ENCODE measurements at regions not wholly inside any gene's neighbourhood (a gene's known extent, or its start where the extent isn't known, plus 50 kb on each side); places are given as distances from the start of the nearest gene placed in this dataset.

DNA sequence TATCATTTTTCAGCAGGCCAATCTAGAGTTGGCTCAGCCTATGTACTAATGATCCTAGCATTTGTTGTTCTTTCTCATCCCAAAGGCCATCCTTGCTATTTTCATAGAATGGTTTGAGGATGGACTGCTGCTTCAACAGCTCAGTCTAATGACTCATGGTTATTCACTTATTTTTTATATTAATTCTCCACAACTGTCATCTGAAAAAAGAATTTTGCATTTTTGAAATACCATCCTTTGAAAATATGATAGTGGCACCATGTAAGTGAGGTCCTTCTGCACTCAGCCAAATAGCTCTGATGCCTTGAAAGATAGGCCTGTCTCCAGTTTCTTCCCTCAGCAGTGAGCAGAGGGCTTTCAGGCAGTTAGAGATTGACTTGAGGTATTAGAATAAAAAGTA, 377.5 kb downstream of the LMO4 start:
- H3K4me3 ChIP-seq (ENCODE audit: control insufficient read depth in 1 of 2, extremely low read depth in 1 of 2, low read length in 1 of 2), result no peak overlapping the region
- H3K27ac ChIP-seq (ENCODE audit: low read length), result no peak overlapping the region
- H3K4me1 ChIP-seq (ENCODE audit: control insufficient read depth in 1 of 2, extremely low read depth in 1 of 2, insufficient read depth in 2 of 2, low read length in 2 of 2), result no peaks in the 10 kb centered on the region
- Mint-ChIP-seq H3K27me3 (no peaks in the 10 kb centered on the region), H3K4me1 (no peaks in the 10 kb centered on the region), H3K36me3 (no peaks in the 10 kb centered on the region), H3K9me3 (peaks cover 4 to 6% (median 5%) of the 10 kb centered on the region in 3 donors), H3K4me3 (no peak overlapping the region), H3K27ac (no peak overlapping the region)
- no peaks in the 10 kb centered on the region for H3K9me3 ChIP-seq
- no peak for ATAC-seq (replicated peaks in 1 of 4)
- ChIA-PET CTCF (no interaction called here), POLR2A (interaction anchor here in 1 of 2 donors (0.5 kb wide), 1 partner anchor 55 kb away, joined by 3 read pairs; no protein-coding TSS in a partner anchor)
- no peak for DNase-seq
- H3K36me3 ChIP-seq (ENCODE audit: control insufficient read depth in 2 of 2, extremely low read depth in 1 of 2, insufficient read depth in 1 of 2, low read length in 1 of 2), result no peaks in the 10 kb centered on the region
- H3K27me3 ChIP-seq (replicated peaks in 1 of 2; ENCODE audit: control insufficient read depth in 2 of 2, extremely low read depth in 1 of 2, insufficient read depth in 2 of 2, low read length in 1 of 2), result no peaks in the 10 kb centered on the region

DNA sequence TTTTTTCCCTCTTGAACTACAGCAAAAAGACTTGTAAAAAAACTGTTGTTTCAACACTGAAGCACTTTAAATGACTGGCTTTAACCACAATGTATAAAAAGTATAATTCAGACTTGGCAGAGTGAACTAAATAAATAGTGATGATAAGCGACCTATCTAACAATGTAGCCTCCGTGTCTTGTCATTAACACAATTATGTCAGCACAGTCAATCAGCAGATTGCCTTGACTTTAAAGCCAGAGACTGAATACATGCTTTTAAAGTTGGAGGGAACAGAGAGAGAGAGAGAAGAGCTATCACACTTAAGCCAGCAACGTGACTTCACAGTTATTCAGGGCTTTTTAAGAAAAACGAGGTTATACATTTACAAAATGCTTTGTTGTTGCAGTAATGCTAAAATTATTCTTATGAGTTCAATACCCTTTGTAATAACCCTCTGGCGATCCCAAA, 378.1 kb downstream of the LMO4 start:
- H3K4me1 ChIP-seq (ENCODE audit: control insufficient read depth in 1 of 2, extremely low read depth in 1 of 2, insufficient read depth in 2 of 2, low read length in 2 of 2), result no peaks in the 10 kb centered on the region
- no peak overlapping the region for H3K27ac ChIP-seq (ENCODE audit: low read length)
- ChIA-PET POLR2A (no interaction called here), CTCF (no interaction called here)
- H3K27me3 ChIP-seq (replicated peaks in 1 of 2; ENCODE audit: control insufficient read depth in 2 of 2, extremely low read depth in 1 of 2, insufficient read depth in 2 of 2, low read length in 1 of 2), result no peaks in the 10 kb centered on the region
- no peaks in the 10 kb centered on the region for H3K36me3 ChIP-seq (ENCODE audit: control insufficient read depth in 2 of 2, extremely low read depth in 1 of 2, insufficient read depth in 1 of 2, low read length in 1 of 2)
- no peak overlapping the region for H3K27ac Mint-ChIP-seq
- H3K4me3 ChIP-seq (ENCODE audit: control insufficient read depth in 1 of 2, extremely low read depth in 1 of 2, low read length in 1 of 2), result no peak overlapping the region
- no peaks in the 10 kb centered on the region for H3K9me3 ChIP-seq
- no peak for DNase-seq
- no peaks in the 10 kb centered on the region for H3K27me3 Mint-ChIP-seq
- no peaks in the 10 kb centered on the region for H3K4me1 Mint-ChIP-seq
- no CpG with 5 or more reads among the region's 5 CpGs for WGBS (ENCODE audit: insufficient coverage)
- H3K4me3 Mint-ChIP-seq, result no peak overlapping the region
- H3K9me3 Mint-ChIP-seq, result peaks cover 1 to 5% (median 2%) of the 10 kb centered on the region in 3 donors
- no peak for ATAC-seq (replicated peaks in 1 of 4)
- H3K36me3 Mint-ChIP-seq, result no peaks in the 10 kb centered on the region

DNA sequence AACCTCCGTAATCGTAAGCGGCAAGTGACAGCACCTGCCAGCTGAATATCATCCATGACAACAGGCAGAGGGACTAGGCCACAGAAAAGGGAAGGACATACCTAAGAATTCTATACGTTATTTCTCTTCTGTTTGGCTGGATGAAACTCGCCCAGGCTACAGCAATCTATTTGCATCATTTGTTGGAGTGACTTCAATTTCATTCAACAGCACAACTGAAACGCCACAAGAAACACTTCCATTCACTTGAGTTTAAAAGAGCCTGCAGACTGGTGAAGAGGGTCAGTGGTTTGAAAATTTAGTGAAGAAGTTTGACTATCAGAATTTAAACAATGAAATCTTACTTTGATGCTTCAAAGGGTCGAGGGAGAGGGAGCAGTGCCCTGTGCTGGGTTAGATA, 378.7 kb downstream of the LMO4 start:
- Mint-ChIP-seq H3K4me3 (no peak overlapping the region), H3K9me3 (peaks cover 0 to 3% (median 0%) of the 10 kb centered on the region in 3 donors), H3K36me3 (no peaks in the 10 kb centered on the region), H3K27ac (no peak overlapping the region), H3K4me1 (no peaks in the 10 kb centered on the region), H3K27me3 (no peaks in the 10 kb centered on the region)
- 91% methylated on average over 4 of the region's 7 CpGs for WGBS (ENCODE audit: insufficient coverage)
- H3K9me3 ChIP-seq, result no peaks in the 10 kb centered on the region
- no peaks in the 10 kb centered on the region for H3K27me3 ChIP-seq (replicated peaks in 1 of 2; ENCODE audit: control insufficient read depth in 2 of 2, extremely low read depth in 1 of 2, insufficient read depth in 2 of 2, low read length in 1 of 2)
- H3K4me1 ChIP-seq (ENCODE audit: control insufficient read depth in 1 of 2, extremely low read depth in 1 of 2, insufficient read depth in 2 of 2, low read length in 2 of 2), result no peaks in the 10 kb centered on the region
- H3K36me3 ChIP-seq (ENCODE audit: control insufficient read depth in 2 of 2, extremely low read depth in 1 of 2, insufficient read depth in 1 of 2, low read length in 1 of 2), result no peaks in the 10 kb centered on the region
- no peak for DNase-seq
- no peak overlapping the region for H3K4me3 ChIP-seq (ENCODE audit: control insufficient read depth in 1 of 2, extremely low read depth in 1 of 2, low read length in 1 of 2)
- H3K27ac ChIP-seq (ENCODE audit: low read length), result no peak overlapping the region
- ATAC-seq (replicated peaks in 1 of 4), result no peak
- ChIA-PET CTCF (no interaction called here), POLR2A (no interaction called here)

DNA sequence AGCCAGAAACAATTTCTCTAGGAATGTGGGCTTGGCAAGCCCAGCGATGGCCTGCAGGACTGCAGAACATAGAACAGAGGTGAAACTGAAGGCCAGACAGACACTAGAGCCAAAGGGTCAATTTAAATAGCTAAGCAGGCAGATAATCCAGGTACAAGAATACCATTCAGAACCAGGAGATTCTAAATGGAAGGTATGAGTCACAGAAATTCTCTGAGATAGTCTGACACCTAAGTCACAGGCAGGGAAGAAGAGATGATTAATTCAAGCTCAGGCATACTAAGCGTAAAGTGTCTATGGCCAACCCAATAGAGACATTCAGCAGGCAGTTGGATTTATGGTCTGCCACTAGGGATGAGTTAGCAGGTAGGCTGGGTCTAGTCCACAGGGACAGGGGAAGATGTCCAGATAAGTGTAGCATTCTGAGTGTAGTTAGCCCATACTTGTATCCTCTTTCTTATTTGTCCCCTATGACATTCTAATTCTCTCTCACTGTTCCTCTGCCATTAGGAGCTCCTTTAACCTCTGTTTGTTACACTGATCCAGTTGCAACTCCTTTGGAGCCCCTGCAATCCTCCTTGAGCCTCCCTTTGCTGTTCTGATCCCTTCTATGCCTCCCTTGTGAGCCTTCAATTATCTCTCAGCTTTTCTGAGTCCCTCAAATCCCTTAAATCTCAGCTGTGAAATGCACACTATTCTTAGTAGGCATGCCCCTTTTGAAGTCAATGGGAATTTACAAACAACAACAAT, 383.8 kb downstream of the LMO4 start:
- Histone ChIP-seq H3K4me3 (ENCODE audit: control insufficient read depth in 1 of 2, extremely low read depth in 1 of 2, low read length in 1 of 2) (no peak overlapping the region), H3K4me1 (ENCODE audit: control insufficient read depth in 1 of 2, extremely low read depth in 1 of 2, insufficient read depth in 2 of 2, low read length in 2 of 2) (no peaks in the 10 kb centered on the region), H3K36me3 (ENCODE audit: control insufficient read depth in 2 of 2, extremely low read depth in 1 of 2, insufficient read depth in 1 of 2, low read length in 1 of 2) (no peaks in the 10 kb centered on the region), H3K27me3 (replicated peaks in 1 of 2; ENCODE audit: control insufficient read depth in 2 of 2, extremely low read depth in 1 of 2, insufficient read depth in 2 of 2, low read length in 1 of 2) (no peaks in the 10 kb centered on the region), H3K27ac (ENCODE audit: low read length) (no peak overlapping the region), H3K9me3 (no peaks in the 10 kb centered on the region)
- peaks cover 5% of the 10 kb centered on the region in 2 donors for H3K27me3 Mint-ChIP-seq
- ATAC-seq (replicated peaks in 1 of 4) (no peak), DNase-seq (no peak)
- H3K9me3 Mint-ChIP-seq, result no peaks in the 10 kb centered on the region
- no peaks in the 10 kb centered on the region for H3K4me1 Mint-ChIP-seq
- WGBS (ENCODE audit: insufficient coverage), result no CpG with 5 or more reads among the region's 2 CpGs
- POLR2A ChIA-PET, result no interaction called here
- no peak overlapping the region for H3K27ac Mint-ChIP-seq
- H3K4me3 Mint-ChIP-seq, result no peak overlapping the region
- CTCF ChIA-PET, result no interaction called here
- no peaks in the 10 kb centered on the region for H3K36me3 Mint-ChIP-seq

DNA sequence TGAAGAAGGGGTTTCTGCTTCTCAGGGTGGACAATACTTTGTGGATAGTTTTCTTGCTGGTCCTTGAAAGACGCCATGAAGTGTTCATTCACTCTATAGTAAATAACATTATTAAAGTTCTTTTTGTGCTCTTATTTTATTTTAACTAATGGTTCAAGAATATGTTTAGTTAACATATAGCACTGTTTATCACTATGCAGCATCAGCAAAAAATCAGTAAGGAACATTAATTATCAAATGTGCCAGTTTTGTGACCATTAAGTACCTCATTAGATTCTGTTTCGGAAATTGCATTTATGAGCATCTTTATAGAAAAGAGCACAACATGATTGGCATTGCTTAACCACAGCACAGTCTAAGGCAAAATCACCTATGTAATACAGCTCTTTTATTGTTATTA, 385.6 kb downstream of the LMO4 start:
- ATAC-seq (replicated peaks in 1 of 4), result no peak

DNA sequence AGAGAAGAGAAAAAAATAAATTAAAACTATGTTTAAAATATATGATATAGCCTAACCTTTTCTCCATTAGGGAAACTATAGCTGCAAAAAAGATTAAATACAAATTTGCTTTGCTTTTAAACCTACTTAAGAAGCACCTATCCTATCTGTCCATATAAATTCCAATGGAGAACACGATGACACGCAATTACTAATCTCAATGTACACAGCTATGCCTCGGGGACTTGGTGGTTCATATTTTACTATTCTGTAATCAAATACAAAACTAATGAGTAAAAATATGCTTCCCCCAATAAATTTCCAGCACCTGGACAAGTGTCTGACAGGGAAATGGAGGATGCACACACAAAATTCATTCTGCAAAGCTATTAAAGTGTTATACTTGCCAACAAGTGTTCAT, 386.4 kb downstream of the LMO4 start:
- CTCF ChIA-PET, result no interaction called here
- no peak overlapping the region for H3K27ac Mint-ChIP-seq

More for the DNA sequence above, 385.6 kb downstream of the LMO4 start:
- no CpG with 5 or more reads among the region's 2 CpGs for WGBS (ENCODE audit: insufficient coverage)
- no peak for DNase-seq
- H3K4me1 ChIP-seq (ENCODE audit: control insufficient read depth in 1 of 2, extremely low read depth in 1 of 2, insufficient read depth in 2 of 2, low read length in 2 of 2), result no peaks in the 10 kb centered on the region
- H3K9me3 ChIP-seq, result no peaks in the 10 kb centered on the region
- Mint-ChIP-seq H3K4me1 (no peaks in the 10 kb centered on the region), H3K27ac (no peak overlapping the region), H3K4me3 (no peak overlapping the region), H3K36me3 (no peaks in the 10 kb centered on the region), H3K9me3 (no peaks in the 10 kb centered on the region), H3K27me3 (peaks cover 5% of the 10 kb centered on the region in 2 donors)
- no peak overlapping the region for H3K27ac ChIP-seq (ENCODE audit: low read length)
- H3K36me3 ChIP-seq (ENCODE audit: control insufficient read depth in 2 of 2, extremely low read depth in 1 of 2, insufficient read depth in 1 of 2, low read length in 1 of 2), result no peaks in the 10 kb centered on the region
- H3K4me3 ChIP-seq (ENCODE audit: control insufficient read depth in 1 of 2, extremely low read depth in 1 of 2, low read length in 1 of 2), result no peak overlapping the region
- ChIA-PET CTCF (no interaction called here), POLR2A (no interaction called here)
- H3K27me3 ChIP-seq (replicated peaks in 1 of 2; ENCODE audit: control insufficient read depth in 2 of 2, extremely low read depth in 1 of 2, insufficient read depth in 2 of 2, low read length in 1 of 2), result no peaks in the 10 kb centered on the region

DNA sequence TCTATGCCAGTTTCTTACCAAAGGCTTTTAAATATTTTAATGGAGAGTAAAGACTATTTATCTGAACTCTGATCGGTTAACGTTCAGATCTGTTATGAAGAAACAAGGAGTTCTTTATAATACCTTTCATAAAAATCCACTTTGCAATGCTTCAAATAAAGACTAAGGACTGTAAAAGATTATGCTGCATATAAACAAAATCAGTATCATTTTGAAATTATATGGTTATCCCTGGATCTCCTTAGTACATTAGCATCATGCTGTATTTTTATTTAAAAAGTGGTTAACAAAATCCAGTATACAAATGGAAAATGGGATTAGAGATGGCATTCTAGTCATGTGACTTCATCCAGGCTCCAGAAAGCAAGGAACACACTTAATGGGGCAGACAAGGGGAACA, 386.8 kb downstream of the LMO4 start:
- H3K36me3 ChIP-seq (ENCODE audit: control insufficient read depth in 2 of 2, extremely low read depth in 1 of 2, insufficient read depth in 1 of 2, low read length in 1 of 2), result no peaks in the 10 kb centered on the region
- no peak overlapping the region for H3K4me3 Mint-ChIP-seq
- H3K27ac ChIP-seq (ENCODE audit: low read length), result no peak overlapping the region
- no peak overlapping the region for H3K27ac Mint-ChIP-seq
- CTCF ChIA-PET, result no interaction called here
- whole genome bisulfite sequencing (ENCODE audit: insufficient coverage), result no CpG with 5 or more reads among the region's 2 CpGs
- no peak overlapping the region for H3K4me3 ChIP-seq (ENCODE audit: control insufficient read depth in 1 of 2, extremely low read depth in 1 of 2, low read length in 1 of 2)
- peaks cover 5% of the 10 kb centered on the region in 2 donors for H3K27me3 Mint-ChIP-seq
- H3K9me3 ChIP-seq, result no peaks in the 10 kb centered on the region
- no peak for DNase-seq
- H3K4me1 ChIP-seq (ENCODE audit: control insufficient read depth in 1 of 2, extremely low read depth in 1 of 2, insufficient read depth in 2 of 2, low read length in 2 of 2), result no peaks in the 10 kb centered on the region
- POLR2A ChIA-PET, result no interaction called here
- H3K36me3 Mint-ChIP-seq, result no peaks in the 10 kb centered on the region
- no peaks in the 10 kb centered on the region for H3K4me1 Mint-ChIP-seq
- ATAC-seq (replicated peaks in 1 of 4), result no peak
- no peaks in the 10 kb centered on the region for H3K27me3 ChIP-seq (replicated peaks in 1 of 2; ENCODE audit: control insufficient read depth in 2 of 2, extremely low read depth in 1 of 2, insufficient read depth in 2 of 2, low read length in 1 of 2)
- no peaks in the 10 kb centered on the region for H3K9me3 Mint-ChIP-seq

More for the DNA sequence above, 386.4 kb downstream of the LMO4 start:
- WGBS (ENCODE audit: insufficient coverage), result 80% methylated on average over 1 of the region's 3 CpGs
- Mint-ChIP-seq H3K36me3 (no peaks in the 10 kb centered on the region), H3K4me3 (no peak overlapping the region), H3K4me1 (no peaks in the 10 kb centered on the region), H3K27me3 (peaks cover 5% of the 10 kb centered on the region in 2 donors), H3K9me3 (no peaks in the 10 kb centered on the region)
- H3K36me3 ChIP-seq (ENCODE audit: control insufficient read depth in 2 of 2, extremely low read depth in 1 of 2, insufficient read depth in 1 of 2, low read length in 1 of 2), result no peaks in the 10 kb centered on the region
- POLR2A ChIA-PET, result no interaction called here
- ATAC-seq (replicated peaks in 1 of 4) (no peak), DNase-seq (no peak)
- H3K4me3 ChIP-seq (ENCODE audit: control insufficient read depth in 1 of 2, extremely low read depth in 1 of 2, low read length in 1 of 2), result no peak overlapping the region
- no peak overlapping the region for H3K27ac ChIP-seq (ENCODE audit: low read length)
- H3K4me1 ChIP-seq (ENCODE audit: control insufficient read depth in 1 of 2, extremely low read depth in 1 of 2, insufficient read depth in 2 of 2, low read length in 2 of 2), result no peaks in the 10 kb centered on the region
- no peaks in the 10 kb centered on the region for H3K27me3 ChIP-seq (replicated peaks in 1 of 2; ENCODE audit: control insufficient read depth in 2 of 2, extremely low read depth in 1 of 2, insufficient read depth in 2 of 2, low read length in 1 of 2)
- H3K9me3 ChIP-seq, result no peaks in the 10 kb centered on the region
